ENCODE measurements at regions not wholly inside any gene's neighbourhood (a gene's known extent, or its start where the extent isn't known, plus 50 kb on each side); places are given as distances from the start of the nearest gene placed in this dataset.

- no peak for ATAC-seq (replicated peaks; ENCODE audit: extremely low read depth, poor library complexity, severe bottlenecking)
- no peaks in the 10 kb centered on the region for H3K9me3 Mint-ChIP-seq
- no peak overlapping the region for H3K27ac Mint-ChIP-seq (ENCODE audit: low read depth)
- no peak for DNase-seq (ENCODE audit: low spot score in 2 of 2)
- peaks cover 52% of the 10 kb centered on the region for H3K27me3 Mint-ChIP-seq
- H3K4me1 Mint-ChIP-seq, result no peaks in the 10 kb centered on the region
- no peaks in the 10 kb centered on the region for H3K36me3 Mint-ChIP-seq (ENCODE audit: insufficient read depth)
- no peak overlapping the region for H3K4me3 Mint-ChIP-seq
Measured at GRCh38 chr1:58003988-58004387, 542.5 kb downstream of the OMA1 start.

GRCh38 chr1:58003059-58003458 lies 543.5 kb downstream of the OMA1 start:
- H3K4me3 Mint-ChIP-seq, result no peak overlapping the region
- H3K27ac Mint-ChIP-seq (ENCODE audit: low read depth), result no peak overlapping the region
- ATAC-seq (replicated peaks; ENCODE audit: extremely low read depth, poor library complexity, severe bottlenecking) (no peak), DNase-seq (ENCODE audit: low spot score in 2 of 2) (no peak)
- no peaks in the 10 kb centered on the region for H3K9me3 Mint-ChIP-seq
- no peaks in the 10 kb centered on the region for H3K4me1 Mint-ChIP-seq
- H3K27me3 Mint-ChIP-seq, result peaks cover 56% of the 10 kb centered on the region
- H3K36me3 Mint-ChIP-seq (ENCODE audit: insufficient read depth), result no peaks in the 10 kb centered on the region

GRCh38 chr1:58000821-58001220 lies 545.7 kb downstream of the OMA1 start:
- DNase-seq (ENCODE audit: low spot score in 2 of 2) (no peak), ATAC-seq (replicated peaks; ENCODE audit: extremely low read depth, poor library complexity, severe bottlenecking) (no peak)
- no peaks in the 10 kb centered on the region for H3K36me3 Mint-ChIP-seq (ENCODE audit: insufficient read depth)
- no peak overlapping the region for H3K27ac Mint-ChIP-seq (ENCODE audit: low read depth)
- H3K4me1 Mint-ChIP-seq, result no peaks in the 10 kb centered on the region
- H3K27me3 Mint-ChIP-seq, result peaks cover 66% of the 10 kb centered on the region
- no peaks in the 10 kb centered on the region for H3K9me3 Mint-ChIP-seq
- no peak overlapping the region for H3K4me3 Mint-ChIP-seq

- Mint-ChIP-seq H3K27ac (ENCODE audit: low read depth) (no peak overlapping the region), H3K4me1 (no peaks in the 10 kb centered on the region), H3K9me3 (no peaks in the 10 kb centered on the region), H3K27me3 (peaks cover 67% of the 10 kb centered on the region), H3K4me3 (no peak overlapping the region), H3K36me3 (ENCODE audit: insufficient read depth) (no peaks in the 10 kb centered on the region)
- ATAC-seq (replicated peaks; ENCODE audit: extremely low read depth, poor library complexity, severe bottlenecking) (no peak), DNase-seq (ENCODE audit: low spot score in 2 of 2) (no peak)
Measured at GRCh38 chr1:58000116-58000515, 546.4 kb downstream of the OMA1 start.

- Mint-ChIP-seq H3K36me3 (ENCODE audit: insufficient read depth) (no peaks in the 10 kb centered on the region), H3K27me3 (peaks cover 52% of the 10 kb centered on the region), H3K4me1 (no peaks in the 10 kb centered on the region)
Measured at GRCh38 chr1:57996400-57996799, 550.1 kb downstream of the OMA1 start.

GRCh38 chr1:57991289-57991688 lies 555.2 kb downstream of the OMA1 start:
- ATAC-seq (replicated peaks; ENCODE audit: extremely low read depth, poor library complexity, severe bottlenecking), result no peak
- no peaks in the 10 kb centered on the region for H3K9me3 Mint-ChIP-seq
- H3K27me3 Mint-ChIP-seq, result peaks cover 34% of the 10 kb centered on the region
- no peak overlapping the region for H3K27ac Mint-ChIP-seq (ENCODE audit: low read depth)
- H3K4me3 Mint-ChIP-seq, result no peak overlapping the region
- DNase-seq (ENCODE audit: low spot score in 2 of 2), result no peak
- H3K4me1 Mint-ChIP-seq, result no peaks in the 10 kb centered on the region
- H3K36me3 Mint-ChIP-seq (ENCODE audit: insufficient read depth), result no peaks in the 10 kb centered on the region

More at GRCh38 chr1:57996400-57996799, 550.1 kb downstream of the OMA1 start:
- H3K4me3 Mint-ChIP-seq, result no peak overlapping the region
- no peak overlapping the region for H3K27ac Mint-ChIP-seq (ENCODE audit: low read depth)
- no peak for DNase-seq (ENCODE audit: low spot score in 2 of 2)
- no peak for ATAC-seq (replicated peaks; ENCODE audit: extremely low read depth, poor library complexity, severe bottlenecking)
- H3K9me3 Mint-ChIP-seq, result no peaks in the 10 kb centered on the region

- Mint-ChIP-seq H3K4me1 (no peaks in the 10 kb centered on the region), H3K27me3 (peaks cover 30% of the 10 kb centered on the region), H3K36me3 (ENCODE audit: insufficient read depth) (no peaks in the 10 kb centered on the region), H3K9me3 (no peaks in the 10 kb centered on the region), H3K4me3 (no peak overlapping the region), H3K27ac (ENCODE audit: low read depth) (no peak overlapping the region)
- ATAC-seq (replicated peaks; ENCODE audit: extremely low read depth, poor library complexity, severe bottlenecking), result no peak
- DNase-seq (ENCODE audit: low spot score in 2 of 2), result no peak
Measured at GRCh38 chr1:57989877-57990276, 556.6 kb downstream of the OMA1 start.

- Mint-ChIP-seq H3K36me3 (ENCODE audit: insufficient read depth) (no peaks in the 10 kb centered on the region), H3K27ac (ENCODE audit: low read depth) (no peak overlapping the region), H3K27me3 (peaks cover 27% of the 10 kb centered on the region), H3K4me1 (no peaks in the 10 kb centered on the region), H3K9me3 (no peaks in the 10 kb centered on the region), H3K4me3 (no peak overlapping the region)
- ATAC-seq (replicated peaks; ENCODE audit: extremely low read depth, poor library complexity, severe bottlenecking) (no peak), DNase-seq (ENCODE audit: low spot score in 2 of 2) (no peak)
Measured at GRCh38 chr1:57987523-57987922, 559.0 kb downstream of the OMA1 start.

GRCh38 chr1:57986432-57986831 lies 560.1 kb downstream of the OMA1 start:
- no peak for DNase-seq (ENCODE audit: low spot score in 2 of 2)
- H3K4me1 Mint-ChIP-seq, result no peaks in the 10 kb centered on the region
- peaks cover 27% of the 10 kb centered on the region for H3K27me3 Mint-ChIP-seq
- no peak overlapping the region for H3K4me3 Mint-ChIP-seq
- H3K36me3 Mint-ChIP-seq (ENCODE audit: insufficient read depth), result no peaks in the 10 kb centered on the region
- H3K9me3 Mint-ChIP-seq, result no peaks in the 10 kb centered on the region
- no peak overlapping the region for H3K27ac Mint-ChIP-seq (ENCODE audit: low read depth)
- no peak for ATAC-seq (replicated peaks; ENCODE audit: extremely low read depth, poor library complexity, severe bottlenecking)

GRCh38 chr1:57984277-57984676 lies 560.4 kb upstream of the DAB1 start:
- Mint-ChIP-seq H3K27me3 (peaks cover 18% of the 10 kb centered on the region), H3K4me3 (no peak overlapping the region), H3K27ac (ENCODE audit: low read depth) (no peak overlapping the region), H3K4me1 (no peaks in the 10 kb centered on the region), H3K9me3 (no peaks in the 10 kb centered on the region), H3K36me3 (ENCODE audit: insufficient read depth) (no peaks in the 10 kb centered on the region)
- no peak for DNase-seq (ENCODE audit: low spot score in 2 of 2)
- no peak for ATAC-seq (replicated peaks; ENCODE audit: extremely low read depth, poor library complexity, severe bottlenecking)

- Mint-ChIP-seq H3K4me1 (no peaks in the 10 kb centered on the region), H3K36me3 (ENCODE audit: insufficient read depth) (no peaks in the 10 kb centered on the region), H3K27me3 (peaks cover 18% of the 10 kb centered on the region), H3K4me3 (no peak overlapping the region), H3K27ac (ENCODE audit: low read depth) (no peak overlapping the region), H3K9me3 (no peaks in the 10 kb centered on the region)
- no peak for ATAC-seq (replicated peaks; ENCODE audit: extremely low read depth, poor library complexity, severe bottlenecking)
- no peak for DNase-seq (ENCODE audit: low spot score in 2 of 2)
Measured at GRCh38 chr1:57983441-57983840, 559.6 kb upstream of the DAB1 start.

- Mint-ChIP-seq H3K4me1 (no peaks in the 10 kb centered on the region), H3K27me3 (peaks cover 15% of the 10 kb centered on the region), H3K27ac (ENCODE audit: low read depth) (no peak overlapping the region), H3K4me3 (no peak overlapping the region), H3K9me3 (peaks cover 1% of the 10 kb centered on the region), H3K36me3 (ENCODE audit: insufficient read depth) (no peaks in the 10 kb centered on the region)
- DNase-seq (ENCODE audit: low spot score in 2 of 2) (no peak), ATAC-seq (replicated peaks; ENCODE audit: extremely low read depth, poor library complexity, severe bottlenecking) (no peak)
Measured at GRCh38 chr1:57982852-57983251, 559.0 kb upstream of the DAB1 start.

GRCh38 chr1:57976216-57976615 lies 552.4 kb upstream of the DAB1 start:
- Mint-ChIP-seq H3K4me1 (no peaks in the 10 kb centered on the region), H3K27ac (ENCODE audit: low read depth) (no peak overlapping the region), H3K27me3 (peaks cover 9% of the 10 kb centered on the region), H3K4me3 (no peak overlapping the region), H3K36me3 (ENCODE audit: insufficient read depth) (no peaks in the 10 kb centered on the region), H3K9me3 (peaks cover 12% of the 10 kb centered on the region)
- DNase-seq (ENCODE audit: low spot score in 2 of 2), result no peak
- ATAC-seq (replicated peaks; ENCODE audit: extremely low read depth, poor library complexity, severe bottlenecking), result no peak

- Mint-ChIP-seq H3K4me1 (no peaks in the 10 kb centered on the region), H3K27me3 (peaks cover 9% of the 10 kb centered on the region)
- no peak for ATAC-seq (replicated peaks; ENCODE audit: extremely low read depth, poor library complexity, severe bottlenecking)
Measured at GRCh38 chr1:57968321-57968720, 544.5 kb upstream of the DAB1 start.

More at GRCh38 chr1:57968321-57968720, 544.5 kb upstream of the DAB1 start:
- H3K4me3 Mint-ChIP-seq, result no peak overlapping the region
- no peak for DNase-seq (ENCODE audit: low spot score in 2 of 2)
- peaks cover 4% of the 10 kb centered on the region for H3K9me3 Mint-ChIP-seq
- no peak overlapping the region for H3K27ac Mint-ChIP-seq (ENCODE audit: low read depth)
- H3K36me3 Mint-ChIP-seq (ENCODE audit: insufficient read depth), result no peaks in the 10 kb centered on the region

Data from central memory CD8-positive, alpha-beta T cell (primary cell).